Subcutaneous abdominal adipose tissue (tissue), 5 donors: ENCODE measurements at regions not wholly inside any gene's neighbourhood (a gene's known extent, or its start where the extent isn't known, plus 50 kb on each side); places are given as distances from the start of the nearest gene placed in this dataset.
"Not testable (repeated sequence)": the region's sequence is repeated elsewhere in the genome, so short reads cannot be mapped to it uniquely, and the experiment has no call there.

ENCODE experiments used
- H3K27ac ChIP-seq: one replicate; pipeline ENCODE4 v1.7.0; 2013; ENCODE audit warnings: low read depth, mild to moderate bottlenecking, inconsistent platforms, low read length, moderate library complexity
- H3K27me3 ChIP-seq, 5 donors: one replicate each; pipeline ENCODE4 v1.7.0; 2013; ENCODE audit warnings: low read length in 5 of 5, inconsistent platforms in 1 of 5; ENCODE audit not compliant: control insufficient read depth in 5 of 5, insufficient read depth in 4 of 5
- H3K36me3 ChIP-seq, 5 donors: one replicate each; pipeline ENCODE4 v1.7.0; 2013; ENCODE audit warnings: low read length in 5 of 5; ENCODE audit not compliant: control insufficient read depth in 5 of 5, insufficient read depth in 5 of 5
- H3K4me1 ChIP-seq, 5 donors: one replicate each; pipeline ENCODE4 v1.7.0; 2013; ENCODE audit warnings: low read length in 5 of 5, mild to moderate bottlenecking in 3 of 5, moderate library complexity in 1 of 5; ENCODE audit not compliant: control insufficient read depth in 5 of 5, insufficient read depth in 5 of 5
- H3K4me3 ChIP-seq, 5 donors: one replicate each; pipeline ENCODE4 v1.7.0; 2013; ENCODE audit warnings: low read length in 5 of 5, low read depth in 1 of 5
- H3K9ac ChIP-seq, 5 donors: one replicate each; pipeline ENCODE4 v1.7.0; 2013; ENCODE audit warnings: low read length in 5 of 5, mild to moderate bottlenecking in 4 of 5, moderate library complexity in 3 of 5
- H3K9me3 ChIP-seq, 5 donors: one replicate each; pipeline ENCODE4 v1.7.0; 2013; ENCODE audit warnings: low read length in 5 of 5; ENCODE audit not compliant: control insufficient read depth in 5 of 5
- donor health status: healthy.
- donor health status: healthy.
- donor health status: healthy.
- donor health status: healthy.
- donor health status: healthy.

DNA sequence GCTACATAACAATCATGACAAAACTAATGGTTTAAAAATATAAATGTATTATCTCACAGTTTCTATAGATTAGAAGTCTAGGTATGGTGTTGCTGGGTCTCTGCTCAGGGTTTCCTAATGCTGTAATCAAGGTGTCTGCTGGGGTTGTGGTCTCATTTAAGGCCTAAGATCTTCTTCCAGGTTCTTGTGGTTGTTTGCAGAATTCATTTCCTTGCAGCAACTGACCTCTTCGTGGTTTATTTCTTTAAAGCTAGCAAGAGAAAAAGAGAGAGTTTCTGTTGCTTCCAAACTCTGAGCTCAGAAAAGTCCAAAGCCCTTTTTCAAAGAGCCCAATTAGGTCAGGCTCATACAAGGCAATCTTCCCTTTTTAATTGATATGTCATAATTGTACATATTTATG, 452.7 kb upstream of the CCDC179 start:
- H3K9ac ChIP-seq, result no peak overlapping the region
- no peak overlapping the region for H3K4me3 ChIP-seq
- H3K4me1 ChIP-seq, result no peaks in the 10 kb centered on the region
- peaks cover 0 to 3% (median 0%) of the 10 kb centered on the region in 5 donors for H3K9me3 ChIP-seq
- H3K36me3 ChIP-seq, result no peaks in the 10 kb centered on the region
- no peaks in the 10 kb centered on the region for H3K27me3 ChIP-seq
- H3K27ac ChIP-seq, result no peak overlapping the region

GRCh38 chr11:23314162-23314561, 453.9 kb upstream of the CCDC179 start:
- Histone ChIP-seq H3K9me3 (peaks cover 0 to 3% (median 0%) of the 10 kb centered on the region in 5 donors), H3K36me3 (no peaks in the 10 kb centered on the region), H3K9ac (no peak overlapping the region), H3K27ac (no peak overlapping the region), H3K4me3 (no peak overlapping the region), H3K27me3 (no peaks in the 10 kb centered on the region), H3K4me1 (no peaks in the 10 kb centered on the region)

DNA sequence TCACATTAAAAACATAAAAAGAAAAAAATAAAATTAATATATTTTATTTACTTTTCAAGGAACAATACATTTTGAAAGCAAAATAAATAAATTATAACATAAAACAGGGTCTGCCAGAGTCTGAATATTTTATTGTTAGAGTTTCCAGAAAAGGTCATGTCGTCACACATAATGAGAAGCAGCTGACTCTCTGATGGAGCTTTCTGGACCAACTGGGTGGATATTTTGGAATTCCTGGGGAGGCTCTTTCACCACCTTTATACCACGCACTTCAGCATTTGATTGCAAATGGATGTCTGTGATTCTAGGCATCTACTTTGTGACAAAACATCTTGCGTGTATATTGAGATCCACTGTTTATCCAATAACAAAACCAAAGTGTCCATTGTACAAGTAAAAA, 455.0 kb upstream of the CCDC179 start:
- Histone ChIP-seq H3K27me3 (no peaks in the 10 kb centered on the region), H3K9me3 (peaks cover 0 to 4% (median 2%) of the 10 kb centered on the region in 5 donors), H3K36me3 (no peaks in the 10 kb centered on the region), H3K4me3 (no peak overlapping the region), H3K4me1 (no peaks in the 10 kb centered on the region), H3K27ac (no peak overlapping the region), H3K9ac (no peak overlapping the region)

DNA sequence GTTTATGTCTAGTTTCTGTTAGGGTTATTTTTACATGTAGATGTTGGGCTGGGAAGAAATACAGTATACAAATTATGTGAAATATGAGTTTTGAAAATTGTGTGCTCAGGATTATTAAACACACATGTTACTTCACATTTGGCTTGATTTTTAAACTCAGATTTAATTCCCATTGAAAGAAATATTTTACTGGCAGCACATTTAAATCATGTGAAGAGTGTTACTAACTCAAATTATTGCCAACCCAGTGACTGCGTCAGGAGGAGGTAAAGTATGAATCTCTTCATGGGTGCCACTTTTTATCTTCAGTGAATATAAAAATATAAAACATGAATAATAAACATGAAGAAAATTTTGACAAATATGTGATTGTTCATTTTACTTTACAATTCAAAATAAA, 457.5 kb upstream of the CCDC179 start:
- Histone ChIP-seq H3K9ac (no peak overlapping the region), H3K4me3 (no peak overlapping the region), H3K36me3 (no peaks in the 10 kb centered on the region), H3K27me3 (no peaks in the 10 kb centered on the region), H3K4me1 (no peaks in the 10 kb centered on the region), H3K9me3 (peaks cover 0 to 15% (median 7%) of the 10 kb centered on the region in 5 donors), H3K27ac (no peak overlapping the region)

- Histone ChIP-seq H3K27me3 (no peaks in the 10 kb centered on the region), H3K4me1 (no peaks in the 10 kb centered on the region), H3K9ac (no peak overlapping the region), H3K9me3 (peaks cover 0 to 15% (median 7%) of the 10 kb centered on the region in 5 donors), H3K27ac (no peak overlapping the region), H3K4me3 (no peak overlapping the region), H3K36me3 (no peaks in the 10 kb centered on the region)
Measured at GRCh38 chr11:23318670-23319069, 458.4 kb upstream of the CCDC179 start.

DNA sequence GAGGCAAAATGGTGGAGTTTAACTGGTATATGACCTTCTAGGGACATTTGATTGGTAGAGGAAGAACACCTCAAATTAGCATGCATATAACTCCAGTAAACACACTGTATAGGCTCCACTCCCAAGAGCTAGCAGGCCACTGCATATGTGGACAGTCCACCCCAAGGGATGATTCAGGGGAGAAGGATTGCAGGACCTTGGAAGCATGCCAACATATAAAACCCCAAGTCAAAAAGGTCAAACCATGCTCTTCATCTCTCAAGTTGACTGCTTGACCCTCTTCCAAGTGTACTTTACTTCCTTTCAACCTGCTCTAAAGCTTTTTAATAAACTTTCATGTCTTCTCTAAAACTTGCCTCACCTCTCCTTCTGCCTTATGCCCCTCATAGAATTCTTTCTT, 459.9 kb upstream of the CCDC179 start:
- peaks cover 0 to 17% (median 7%) of the 10 kb centered on the region in 5 donors for H3K9me3 ChIP-seq
- H3K27ac ChIP-seq, result no peak overlapping the region
- H3K9ac ChIP-seq, result no peak overlapping the region
- H3K4me3 ChIP-seq, result no peak overlapping the region
- H3K36me3 ChIP-seq, result no peaks in the 10 kb centered on the region
- no peaks in the 10 kb centered on the region for H3K27me3 ChIP-seq
- no peaks in the 10 kb centered on the region for H3K4me1 ChIP-seq

- H3K27ac ChIP-seq, H3K9me3 ChIP-seq, H3K4me1 ChIP-seq, H3K27me3 ChIP-seq, H3K4me3 ChIP-seq, H3K9ac ChIP-seq, H3K36me3 ChIP-seq: not testable (repeated sequence)
Measured at GRCh38 chr11:23335586-23335985, 475.3 kb upstream of the CCDC179 start.

- Histone ChIP-seq H3K27me3 (no peaks in the 10 kb centered on the region), H3K4me1 (no peaks in the 10 kb centered on the region), H3K4me3 (no peak overlapping the region), H3K36me3 (no peaks in the 10 kb centered on the region), H3K9ac (no peak overlapping the region), H3K27ac (no peak overlapping the region), H3K9me3 (peaks cover 0 to 3% (median 0%) of the 10 kb centered on the region in 5 donors)
Measured at GRCh38 chr11:23336961-23337360, 476.7 kb upstream of the CCDC179 start.

DNA sequence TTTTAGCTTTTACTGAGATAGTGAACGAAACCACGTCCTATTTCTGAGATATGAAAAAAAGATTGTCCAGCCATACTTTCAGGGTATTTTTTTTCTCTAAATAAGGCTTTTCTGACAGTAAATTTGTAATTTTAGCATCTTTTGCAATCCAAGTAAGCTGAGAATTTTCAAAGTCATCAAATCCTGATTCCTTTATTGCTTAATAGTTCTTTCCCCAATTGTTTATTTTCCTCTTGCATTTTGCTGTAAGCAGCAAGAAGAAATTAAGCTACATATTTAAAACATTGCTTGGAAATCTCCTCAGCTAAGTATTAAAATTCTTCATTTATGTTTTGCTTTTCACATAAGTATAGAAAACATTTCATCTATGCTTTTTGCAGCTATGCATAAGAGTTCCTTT, 493.3 kb upstream of the CCDC179 start:
- no peaks in the 10 kb centered on the region for H3K4me1 ChIP-seq
- no peaks in the 10 kb centered on the region for H3K9me3 ChIP-seq
- no peaks in the 10 kb centered on the region for H3K27me3 ChIP-seq
- no peak overlapping the region for H3K9ac ChIP-seq
- no peaks in the 10 kb centered on the region for H3K36me3 ChIP-seq
- H3K4me3 ChIP-seq, result no peak overlapping the region
- no peak overlapping the region for H3K27ac ChIP-seq

DNA sequence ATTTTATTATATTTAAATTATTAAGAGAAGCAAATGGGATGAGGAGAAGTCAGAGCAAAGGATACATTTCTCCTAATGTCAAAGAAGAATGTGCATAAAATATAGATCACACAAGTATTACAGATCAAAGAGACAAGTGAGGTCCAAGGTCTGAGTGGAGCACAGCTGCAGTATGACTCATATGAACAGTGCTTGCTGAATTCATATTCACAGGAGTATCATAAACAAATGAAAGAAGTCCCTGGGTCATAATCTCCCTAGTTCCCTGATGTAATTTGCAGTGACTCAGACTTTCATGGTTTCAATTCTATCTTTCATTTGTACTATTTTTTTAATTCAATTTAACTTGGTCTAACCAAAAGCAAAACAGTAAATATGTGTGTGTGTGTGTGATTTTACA, 499.0 kb upstream of the CCDC179 start:
- no peak overlapping the region for H3K4me3 ChIP-seq
- H3K9ac ChIP-seq, result no peak overlapping the region
- no peaks in the 10 kb centered on the region for H3K4me1 ChIP-seq
- H3K27me3 ChIP-seq, result no peaks in the 10 kb centered on the region
- H3K9me3 ChIP-seq, result no peaks in the 10 kb centered on the region
- no peaks in the 10 kb centered on the region for H3K36me3 ChIP-seq
- no peak overlapping the region for H3K27ac ChIP-seq

DNA sequence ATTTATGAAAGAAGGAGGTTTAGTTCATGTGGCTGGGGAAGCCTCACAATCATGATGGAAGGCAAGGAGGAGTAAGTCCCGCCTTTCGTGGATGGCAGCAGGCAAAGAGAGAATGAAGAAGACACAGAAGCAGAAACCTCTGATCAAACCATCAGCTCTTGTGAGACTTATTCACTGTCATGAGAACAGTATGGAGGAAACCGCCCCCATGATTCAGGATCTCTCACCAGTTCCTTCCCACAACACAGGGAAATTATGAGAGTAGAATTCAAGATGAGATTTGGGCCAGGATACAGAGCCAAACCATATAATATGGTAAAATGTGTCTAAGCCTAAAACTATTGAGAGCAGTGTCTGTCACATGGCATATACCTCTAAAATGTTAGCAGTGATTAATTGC, 503.8 kb upstream of the CCDC179 start:
- Histone ChIP-seq H3K4me3 (no peak overlapping the region), H3K9ac (no peak overlapping the region), H3K36me3 (no peaks in the 10 kb centered on the region), H3K4me1 (no peaks in the 10 kb centered on the region), H3K27ac (no peak overlapping the region), H3K9me3 (no peaks in the 10 kb centered on the region), H3K27me3 (no peaks in the 10 kb centered on the region)
